ENCODE measurements at regions not wholly inside any gene's neighbourhood (a gene's known extent, or its start where the extent isn't known, plus 50 kb on each side); places are given as distances from the start of the nearest gene placed in this dataset.

GRCh38 chr13:108365255-108365654 lies 95.7 kb downstream of the TNFSF13B start:
- H3K27me3 ChIP-seq (ENCODE audit: insufficient read depth, low read length): no peaks in the 10 kb centered on the region
- no peaks in the 10 kb centered on the region for H3K4me1 ChIP-seq (ENCODE audit: insufficient read depth, low read length, severe bottlenecking)
- H2AFZ ChIP-seq (ENCODE audit: low read length): no peak overlapping the region
- no peak for TF ChIP-seq CTCF (IDR thresholded peaks at IDR 0.05; ENCODE audit: low read length)
- TF ChIP-seq EZH2 (IDR thresholded peaks at IDR 0.05; ENCODE audit: borderline replicate concordance, low read length): no peak
- no peaks in the 10 kb centered on the region for H3K9me2 ChIP-seq (ENCODE audit: low read depth, low read length)
- H3F3A ChIP-seq (ENCODE audit: insufficient read depth, low read length): no peaks in the 10 kb centered on the region
- H3K9ac ChIP-seq (ENCODE audit: low read length): no peak overlapping the region
- no peaks in the 10 kb centered on the region for H3K79me2 ChIP-seq (ENCODE audit: insufficient read depth, low read length)
- no peaks in the 10 kb centered on the region for H4K20me1 ChIP-seq (ENCODE audit: insufficient read depth, low read length)
- H3K4me2 ChIP-seq (ENCODE audit: low read length): no peak overlapping the region
- no peaks in the 10 kb centered on the region for H3K9me3 ChIP-seq (ENCODE audit: low read length)
- no peak overlapping the region for H3K27ac ChIP-seq (ENCODE audit: low read depth, low read length, poor library complexity, severe bottlenecking)
- H3K4me3 ChIP-seq (ENCODE audit: low read depth, low read length, poor library complexity, severe bottlenecking): no peak overlapping the region
- H3K36me3 ChIP-seq (ENCODE audit: insufficient read depth, low read length): no peaks in the 10 kb centered on the region

- Histone ChIP-seq H3K4me1 (ENCODE audit: insufficient read depth, low read length, severe bottlenecking) (no peaks in the 10 kb centered on the region), H3K36me3 (ENCODE audit: insufficient read depth, low read length) (no peaks in the 10 kb centered on the region), H3K4me2 (ENCODE audit: low read length) (no peak overlapping the region), H3K79me2 (ENCODE audit: insufficient read depth, low read length) (0 out of 2 replicates have a peak, but pooled peaks cover 3% of the 10 kb centered on the region), H4K20me1 (ENCODE audit: insufficient read depth, low read length) (no peaks in the 10 kb centered on the region), H3F3A (ENCODE audit: insufficient read depth, low read length) (no peaks in the 10 kb centered on the region), H2AFZ (ENCODE audit: low read length) (no peak overlapping the region), H3K27me3 (ENCODE audit: insufficient read depth, low read length) (no peaks in the 10 kb centered on the region), H3K27ac (ENCODE audit: low read depth, low read length, poor library complexity, severe bottlenecking) (no peak overlapping the region), H3K9me3 (ENCODE audit: low read length) (no peaks in the 10 kb centered on the region), H3K4me3 (ENCODE audit: low read depth, low read length, poor library complexity, severe bottlenecking) (no peak overlapping the region), H3K9ac (ENCODE audit: low read length) (no peak overlapping the region), H3K9me2 (ENCODE audit: low read depth, low read length) (no peaks in the 10 kb centered on the region)
- no peak for TF ChIP-seq EZH2 (IDR thresholded peaks at IDR 0.05; ENCODE audit: borderline replicate concordance, low read length)
- TF ChIP-seq CTCF (IDR thresholded peaks at IDR 0.05; ENCODE audit: low read length): no peak
Observed at GRCh38 chr13:108368250-108368905, 98.9 kb downstream of the TNFSF13B start.

GRCh38 chr13:108369412-108369811 lies 99.9 kb downstream of the TNFSF13B start:
- H3K9ac ChIP-seq (ENCODE audit: low read length): no peak overlapping the region
- no peaks in the 10 kb centered on the region for H3K4me1 ChIP-seq (ENCODE audit: insufficient read depth, low read length, severe bottlenecking)
- no peaks in the 10 kb centered on the region for H3K9me2 ChIP-seq (ENCODE audit: low read depth, low read length)
- H3K27me3 ChIP-seq (ENCODE audit: insufficient read depth, low read length): no peaks in the 10 kb centered on the region
- 0 out of 2 replicates have a peak, but pooled peaks cover 3% of the 10 kb centered on the region for H3K79me2 ChIP-seq (ENCODE audit: insufficient read depth, low read length)
- no peaks in the 10 kb centered on the region for H4K20me1 ChIP-seq (ENCODE audit: insufficient read depth, low read length)
- H3K27ac ChIP-seq (ENCODE audit: low read depth, low read length, poor library complexity, severe bottlenecking): no peak overlapping the region
- H3K9me3 ChIP-seq (ENCODE audit: low read length): no peaks in the 10 kb centered on the region
- no peak overlapping the region for H3K4me3 ChIP-seq (ENCODE audit: low read depth, low read length, poor library complexity, severe bottlenecking)
- no peaks in the 10 kb centered on the region for H3F3A ChIP-seq (ENCODE audit: insufficient read depth, low read length)
- TF ChIP-seq CTCF (IDR thresholded peaks at IDR 0.05; ENCODE audit: low read length) (no peak), EZH2 (IDR thresholded peaks at IDR 0.05; ENCODE audit: borderline replicate concordance, low read length) (no peak)
- no peak overlapping the region for H2AFZ ChIP-seq (ENCODE audit: low read length)
- H3K4me2 ChIP-seq (ENCODE audit: low read length): no peak overlapping the region
- H3K36me3 ChIP-seq (ENCODE audit: insufficient read depth, low read length): no peaks in the 10 kb centered on the region

Data from OCI-LY1 (cell line).